ENCODE measurements at regions not wholly inside any gene's neighbourhood (a gene's known extent, or its start where the extent isn't known, plus 50 kb on each side); places are given as distances from the start of the nearest gene placed in this dataset.

- H4K20me1 ChIP-seq (replicated peaks; ENCODE audit: insufficient read depth): no peaks in the 10 kb centered on the region
- Mint-ChIP-seq H3K27me3 (ENCODE audit: insufficient read depth, low read depth, poor library complexity) (peaks cover 1% of the 10 kb centered on the region), H3K4me1 (no peaks in the 10 kb centered on the region), H3K36me3 (ENCODE audit: low read depth) (no peaks in the 10 kb centered on the region), H3K9me3 (no peaks in the 10 kb centered on the region), H3K27ac (no peak overlapping the region), H3K4me3 (no peak overlapping the region)
- H3K4me1 ChIP-seq (ENCODE audit: insufficient read depth): no peaks in the 10 kb centered on the region
- no peak overlapping the region for H3K4me2 ChIP-seq
- H3F3A ChIP-seq (replicated peaks; ENCODE audit: low read depth): no peaks in the 10 kb centered on the region
- DNase-seq (ENCODE audit: low spot score) (no peak), ATAC-seq (no peak)
- peak overlapping the region; percentile 26; the same call in 1 of the 2 replicates for H2AFZ ChIP-seq
- H3K36me3 ChIP-seq (ENCODE audit: insufficient read depth): no peaks in the 10 kb centered on the region
- no peak overlapping the region for H3K27ac ChIP-seq (ENCODE audit: low read depth)
- no peak for TF ChIP-seq ZNF331 (CRISPR knock-in tag; IDR thresholded peaks at IDR 0.05; ENCODE audit: low read depth)
- TF ChIP-seq, protein P1, sequence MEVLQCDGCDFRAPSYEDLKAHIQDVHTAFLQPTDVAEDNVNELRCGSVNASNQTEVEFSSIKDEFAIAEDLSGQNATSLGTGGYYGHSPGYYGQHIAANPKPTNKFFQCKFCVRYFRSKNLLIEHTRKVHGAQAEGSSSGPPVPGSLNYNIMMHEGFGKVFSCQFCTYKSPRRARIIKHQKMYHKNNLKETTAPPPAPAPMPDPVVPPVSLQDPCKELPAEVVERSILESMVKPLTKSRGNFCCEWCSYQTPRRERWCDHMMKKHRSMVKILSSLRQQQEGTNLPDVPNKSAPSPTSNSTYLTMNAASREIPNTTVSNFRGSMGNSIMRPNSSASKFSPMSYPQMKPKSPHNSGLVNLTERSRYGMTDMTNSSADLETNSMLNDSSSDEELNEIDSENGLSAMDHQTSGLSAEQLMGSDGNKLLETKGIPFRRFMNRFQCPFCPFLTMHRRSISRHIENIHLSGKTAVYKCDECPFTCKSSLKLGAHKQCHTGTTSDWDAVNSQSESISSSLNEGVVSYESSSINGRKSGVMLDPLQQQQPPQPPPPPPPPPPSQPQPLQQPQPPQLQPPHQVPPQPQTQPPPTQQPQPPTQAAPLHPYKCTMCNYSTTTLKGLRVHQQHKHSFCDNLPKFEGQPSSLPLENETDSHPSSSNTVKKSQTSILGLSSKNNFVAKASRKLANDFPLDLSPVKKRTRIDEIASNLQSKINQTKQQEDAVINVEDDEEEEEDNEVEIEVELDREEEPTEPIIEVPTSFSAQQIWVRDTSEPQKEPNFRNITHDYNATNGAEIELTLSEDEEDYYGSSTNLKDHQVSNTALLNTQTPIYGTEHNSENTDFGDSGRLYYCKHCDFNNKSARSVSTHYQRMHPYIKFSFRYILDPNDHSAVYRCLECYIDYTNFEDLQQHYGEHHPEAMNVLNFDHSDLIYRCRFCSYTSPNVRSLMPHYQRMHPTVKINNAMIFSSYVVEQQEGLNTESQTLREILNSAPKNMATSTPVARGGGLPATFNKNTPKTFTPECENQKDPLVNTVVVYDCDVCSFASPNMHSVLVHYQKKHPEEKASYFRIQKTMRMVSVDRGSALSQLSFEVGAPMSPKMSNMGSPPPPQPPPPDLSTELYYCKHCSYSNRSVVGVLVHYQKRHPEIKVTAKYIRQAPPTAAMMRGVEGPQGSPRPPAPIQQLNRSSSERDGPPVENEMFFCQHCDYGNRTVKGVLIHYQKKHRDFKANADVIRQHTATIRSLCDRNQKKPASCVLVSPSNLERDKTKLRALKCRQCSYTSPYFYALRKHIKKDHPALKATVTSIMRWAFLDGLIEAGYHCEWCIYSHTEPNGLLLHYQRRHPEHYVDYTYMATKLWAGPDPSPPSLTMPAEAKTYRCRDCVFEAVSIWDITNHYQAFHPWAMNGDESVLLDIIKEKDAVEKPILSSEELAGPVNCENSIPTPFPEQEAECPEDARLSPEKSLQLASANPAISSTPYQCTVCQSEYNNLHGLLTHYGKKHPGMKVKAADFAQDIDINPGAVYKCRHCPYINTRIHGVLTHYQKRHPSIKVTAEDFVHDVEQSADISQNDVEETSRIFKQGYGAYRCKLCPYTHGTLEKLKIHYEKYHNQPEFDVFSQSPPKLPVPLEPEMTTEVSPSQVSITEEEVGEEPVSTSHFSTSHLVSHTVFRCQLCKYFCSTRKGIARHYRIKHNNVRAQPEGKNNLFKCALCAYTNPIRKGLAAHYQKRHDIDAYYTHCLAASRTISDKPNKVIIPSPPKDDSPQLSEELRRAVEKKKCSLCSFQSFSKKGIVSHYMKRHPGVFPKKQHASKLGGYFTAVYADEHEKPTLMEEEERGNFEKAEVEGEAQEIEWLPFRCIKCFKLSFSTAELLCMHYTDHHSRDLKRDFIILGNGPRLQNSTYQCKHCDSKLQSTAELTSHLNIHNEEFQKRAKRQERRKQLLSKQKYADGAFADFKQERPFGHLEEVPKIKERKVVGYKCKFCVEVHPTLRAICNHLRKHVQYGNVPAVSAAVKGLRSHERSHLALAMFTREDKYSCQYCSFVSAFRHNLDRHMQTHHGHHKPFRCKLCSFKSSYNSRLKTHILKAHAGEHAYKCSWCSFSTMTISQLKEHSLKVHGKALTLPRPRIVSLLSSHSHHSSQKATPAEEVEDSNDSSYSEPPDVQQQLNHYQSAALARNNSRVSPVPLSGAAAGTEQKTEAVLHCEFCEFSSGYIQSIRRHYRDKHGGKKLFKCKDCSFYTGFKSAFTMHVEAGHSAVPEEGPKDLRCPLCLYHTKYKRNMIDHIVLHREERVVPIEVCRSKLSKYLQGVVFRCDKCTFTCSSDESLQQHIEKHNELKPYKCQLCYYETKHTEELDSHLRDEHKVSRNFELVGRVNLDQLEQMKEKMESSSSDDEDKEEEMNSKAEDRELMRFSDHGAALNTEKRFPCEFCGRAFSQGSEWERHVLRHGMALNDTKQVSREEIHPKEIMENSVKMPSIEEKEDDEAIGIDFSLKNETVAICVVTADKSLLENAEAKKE (CRISPR knock-in tag; IDR thresholded peaks at IDR 0.05): no peak
- TF ChIP-seq, protein P2, sequence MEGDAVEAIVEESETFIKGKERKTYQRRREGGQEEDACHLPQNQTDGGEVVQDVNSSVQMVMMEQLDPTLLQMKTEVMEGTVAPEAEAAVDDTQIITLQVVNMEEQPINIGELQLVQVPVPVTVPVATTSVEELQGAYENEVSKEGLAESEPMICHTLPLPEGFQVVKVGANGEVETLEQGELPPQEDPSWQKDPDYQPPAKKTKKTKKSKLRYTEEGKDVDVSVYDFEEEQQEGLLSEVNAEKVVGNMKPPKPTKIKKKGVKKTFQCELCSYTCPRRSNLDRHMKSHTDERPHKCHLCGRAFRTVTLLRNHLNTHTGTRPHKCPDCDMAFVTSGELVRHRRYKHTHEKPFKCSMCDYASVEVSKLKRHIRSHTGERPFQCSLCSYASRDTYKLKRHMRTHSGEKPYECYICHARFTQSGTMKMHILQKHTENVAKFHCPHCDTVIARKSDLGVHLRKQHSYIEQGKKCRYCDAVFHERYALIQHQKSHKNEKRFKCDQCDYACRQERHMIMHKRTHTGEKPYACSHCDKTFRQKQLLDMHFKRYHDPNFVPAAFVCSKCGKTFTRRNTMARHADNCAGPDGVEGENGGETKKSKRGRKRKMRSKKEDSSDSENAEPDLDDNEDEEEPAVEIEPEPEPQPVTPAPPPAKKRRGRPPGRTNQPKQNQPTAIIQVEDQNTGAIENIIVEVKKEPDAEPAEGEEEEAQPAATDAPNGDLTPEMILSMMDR (conservative IDR thresholded peaks at IDR 0.05; ENCODE audit: low read depth in 2 of 2): no peak
- TF ChIP-seq NANOG (IDR thresholded peaks at IDR 0.05; ENCODE audit: borderline replicate concordance): no peak
- TF ChIP-seq, protein P3, sequence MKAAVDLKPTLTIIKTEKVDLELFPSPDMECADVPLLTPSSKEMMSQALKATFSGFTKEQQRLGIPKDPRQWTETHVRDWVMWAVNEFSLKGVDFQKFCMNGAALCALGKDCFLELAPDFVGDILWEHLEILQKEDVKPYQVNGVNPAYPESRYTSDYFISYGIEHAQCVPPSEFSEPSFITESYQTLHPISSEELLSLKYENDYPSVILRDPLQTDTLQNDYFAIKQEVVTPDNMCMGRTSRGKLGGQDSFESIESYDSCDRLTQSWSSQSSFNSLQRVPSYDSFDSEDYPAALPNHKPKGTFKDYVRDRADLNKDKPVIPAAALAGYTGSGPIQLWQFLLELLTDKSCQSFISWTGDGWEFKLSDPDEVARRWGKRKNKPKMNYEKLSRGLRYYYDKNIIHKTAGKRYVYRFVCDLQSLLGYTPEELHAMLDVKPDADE (IDR thresholded peaks at IDR 0.05): no peak
- TF ChIP-seq ZNF114 (CRISPR knock-in tag; IDR thresholded peaks at IDR 0.05): no peak
- TF ChIP-seq STAT1 (IDR thresholded peaks at IDR 0.05; ENCODE audit: unreplicated experiment): no peak
- TF ChIP-seq POLR2AphosphoS5 (IDR thresholded peaks at IDR 0.05; ENCODE audit: low read depth): no peak
- no peak for TF ChIP-seq EZH2 (IDR thresholded peaks at IDR 0.05; ENCODE audit: low read depth, unreplicated experiment)
- TF ChIP-seq EZH2phosphoT487 (IDR thresholded peaks at IDR 0.05; ENCODE audit: unreplicated experiment): no peak
- no peak for TF ChIP-seq CREB1 (CRISPR knock-in tag; IDR thresholded peaks at IDR 0.05; ENCODE audit: low read depth)
- TF ChIP-seq JUNB (IDR thresholded peaks at IDR 0.05; ENCODE audit: unreplicated experiment): no peak
- TF ChIP-seq, protein P4, sequence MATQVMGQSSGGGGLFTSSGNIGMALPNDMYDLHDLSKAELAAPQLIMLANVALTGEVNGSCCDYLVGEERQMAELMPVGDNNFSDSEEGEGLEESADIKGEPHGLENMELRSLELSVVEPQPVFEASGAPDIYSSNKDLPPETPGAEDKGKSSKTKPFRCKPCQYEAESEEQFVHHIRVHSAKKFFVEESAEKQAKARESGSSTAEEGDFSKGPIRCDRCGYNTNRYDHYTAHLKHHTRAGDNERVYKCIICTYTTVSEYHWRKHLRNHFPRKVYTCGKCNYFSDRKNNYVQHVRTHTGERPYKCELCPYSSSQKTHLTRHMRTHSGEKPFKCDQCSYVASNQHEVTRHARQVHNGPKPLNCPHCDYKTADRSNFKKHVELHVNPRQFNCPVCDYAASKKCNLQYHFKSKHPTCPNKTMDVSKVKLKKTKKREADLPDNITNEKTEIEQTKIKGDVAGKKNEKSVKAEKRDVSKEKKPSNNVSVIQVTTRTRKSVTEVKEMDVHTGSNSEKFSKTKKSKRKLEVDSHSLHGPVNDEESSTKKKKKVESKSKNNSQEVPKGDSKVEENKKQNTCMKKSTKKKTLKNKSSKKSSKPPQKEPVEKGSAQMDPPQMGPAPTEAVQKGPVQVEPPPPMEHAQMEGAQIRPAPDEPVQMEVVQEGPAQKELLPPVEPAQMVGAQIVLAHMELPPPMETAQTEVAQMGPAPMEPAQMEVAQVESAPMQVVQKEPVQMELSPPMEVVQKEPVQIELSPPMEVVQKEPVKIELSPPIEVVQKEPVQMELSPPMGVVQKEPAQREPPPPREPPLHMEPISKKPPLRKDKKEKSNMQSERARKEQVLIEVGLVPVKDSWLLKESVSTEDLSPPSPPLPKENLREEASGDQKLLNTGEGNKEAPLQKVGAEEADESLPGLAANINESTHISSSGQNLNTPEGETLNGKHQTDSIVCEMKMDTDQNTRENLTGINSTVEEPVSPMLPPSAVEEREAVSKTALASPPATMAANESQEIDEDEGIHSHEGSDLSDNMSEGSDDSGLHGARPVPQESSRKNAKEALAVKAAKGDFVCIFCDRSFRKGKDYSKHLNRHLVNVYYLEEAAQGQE (IDR thresholded peaks at IDR 0.05; ENCODE audit: unreplicated experiment): no peak
- H3K79me2 ChIP-seq (replicated peaks; ENCODE audit: insufficient read depth): no peaks in the 10 kb centered on the region
- peaks cover 5% of the 10 kb centered on the region; the same call in 1 of the 2 replicates for H3K27me3 ChIP-seq (ENCODE audit: insufficient read depth)
- no peaks in the 10 kb centered on the region for H3K9me2 ChIP-seq (ENCODE audit: insufficient read depth)
- H3K4me3 ChIP-seq: no peak overlapping the region
Observed at GRCh38 chr3:87047852-87048251, 56.9 kb upstream of the VGLL3 start.
